ENCODE measurements at regions not wholly inside any gene's neighbourhood (a gene's known extent, or its start where the extent isn't known, plus 50 kb on each side); places are given as distances from the start of the nearest gene placed in this dataset.

DNA sequence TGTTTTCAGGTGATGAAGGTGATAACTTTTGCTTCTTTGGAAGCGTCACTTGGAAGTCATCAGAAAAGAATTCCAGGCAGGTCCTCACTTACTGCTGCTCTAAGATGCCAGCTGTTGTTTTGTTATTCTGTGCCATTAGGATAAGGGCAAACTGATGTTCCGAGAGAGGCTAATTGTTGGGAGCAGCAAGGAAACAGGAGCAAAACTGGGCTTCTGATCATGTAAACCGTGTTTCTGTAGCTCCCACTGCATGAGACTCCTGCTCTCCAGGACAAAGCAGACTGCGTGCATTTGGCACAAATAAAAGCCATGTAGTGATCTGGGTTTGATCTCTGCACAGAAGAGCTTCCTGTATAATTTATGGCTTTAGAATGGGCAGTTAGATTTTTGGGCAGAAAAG lies 248.2 kb downstream of the MAN2A1 start:
- no peak overlapping the region for H3K4me2 ChIP-seq (ENCODE audit: insufficient read depth, insufficient read length, low read length)
- no peak overlapping the region for H2AFZ ChIP-seq (ENCODE audit: low read length)
- H4K20me1 ChIP-seq (ENCODE audit: control insufficient read depth, insufficient read depth, insufficient read length) = no peaks in the 10 kb centered on the region
- no peak overlapping the region for H2AK5ac ChIP-seq (ENCODE audit: insufficient read length, low read length)
- H3K14ac ChIP-seq (ENCODE audit: insufficient read depth, low read length) = no peak overlapping the region
- H2BK5ac ChIP-seq (ENCODE audit: insufficient read length, low read length) = no peak overlapping the region
- no peaks in the 10 kb centered on the region for H3K79me2 ChIP-seq (ENCODE audit: insufficient read depth, low read length)
- no CpG with 5 or more reads among the region's 4 CpGs for WGBS (ENCODE audit: extremely low coverage, insufficient read length, low lambda C conversion rate)
- no peak overlapping the region for H3K18ac ChIP-seq (ENCODE audit: insufficient read length, low read depth, low read length)
- TF ChIP-seq, protein P1, sequence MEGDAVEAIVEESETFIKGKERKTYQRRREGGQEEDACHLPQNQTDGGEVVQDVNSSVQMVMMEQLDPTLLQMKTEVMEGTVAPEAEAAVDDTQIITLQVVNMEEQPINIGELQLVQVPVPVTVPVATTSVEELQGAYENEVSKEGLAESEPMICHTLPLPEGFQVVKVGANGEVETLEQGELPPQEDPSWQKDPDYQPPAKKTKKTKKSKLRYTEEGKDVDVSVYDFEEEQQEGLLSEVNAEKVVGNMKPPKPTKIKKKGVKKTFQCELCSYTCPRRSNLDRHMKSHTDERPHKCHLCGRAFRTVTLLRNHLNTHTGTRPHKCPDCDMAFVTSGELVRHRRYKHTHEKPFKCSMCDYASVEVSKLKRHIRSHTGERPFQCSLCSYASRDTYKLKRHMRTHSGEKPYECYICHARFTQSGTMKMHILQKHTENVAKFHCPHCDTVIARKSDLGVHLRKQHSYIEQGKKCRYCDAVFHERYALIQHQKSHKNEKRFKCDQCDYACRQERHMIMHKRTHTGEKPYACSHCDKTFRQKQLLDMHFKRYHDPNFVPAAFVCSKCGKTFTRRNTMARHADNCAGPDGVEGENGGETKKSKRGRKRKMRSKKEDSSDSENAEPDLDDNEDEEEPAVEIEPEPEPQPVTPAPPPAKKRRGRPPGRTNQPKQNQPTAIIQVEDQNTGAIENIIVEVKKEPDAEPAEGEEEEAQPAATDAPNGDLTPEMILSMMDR (conservative IDR thresholded peaks at IDR 0.05) = no peak
- H3K27me3 Mint-ChIP-seq (ENCODE audit: low read depth) = no peaks in the 10 kb centered on the region
- no peak overlapping the region for H3K56ac ChIP-seq (ENCODE audit: insufficient read length, low read depth, low read length)
- H3K9ac ChIP-seq (ENCODE audit: extremely low read depth, insufficient read length, low read length) = no peak overlapping the region
- H2BK20ac ChIP-seq (ENCODE audit: low read depth, low read length, poor library complexity, severe bottlenecking) = no peak overlapping the region
- no peak overlapping the region for H4K5ac ChIP-seq (ENCODE audit: insufficient read length, low read depth, low read length)
- H3K23me2 ChIP-seq (ENCODE audit: insufficient read length, low read depth, low read length, poor library complexity, severe bottlenecking) = no peaks in the 10 kb centered on the region
- H3K4me3 Mint-ChIP-seq = no peak overlapping the region
- H4K91ac ChIP-seq (ENCODE audit: insufficient read length, low read depth, low read length) = no peak overlapping the region
- peaks cover 3 to 11% of the 10 kb centered on the region in 2 experiments; a peak in 2 of 5 replicates for H3K9me3 Mint-ChIP-seq
- no peak overlapping the region for H3K27ac ChIP-seq (ENCODE audit: insufficient read length, low read depth, low read length)
- H3K36me3 Mint-ChIP-seq (ENCODE audit: insufficient read depth in 1 of 3, low read depth in 3 of 3) = peaks cover 0 to 3% (median 0%) of the 10 kb centered on the region in 3 experiments; a peak in 1 of 7 replicates
- H3K27ac Mint-ChIP-seq = no peak overlapping the region; a peak in 1 of 7 replicates
- no peak overlapping the region for H3K23ac ChIP-seq (ENCODE audit: insufficient read length, low read depth, low read length)
- no peaks in the 10 kb centered on the region for H3K79me1 ChIP-seq (ENCODE audit: insufficient read depth, low read depth, low read length, poor library complexity, severe bottlenecking)
- H3K9me3 ChIP-seq (ENCODE audit: control insufficient read depth, low read depth, low read length) = no peaks in the 10 kb centered on the region
- H2BK15ac ChIP-seq (ENCODE audit: low read depth, low read length) = no peak overlapping the region
- no peak overlapping the region for H3T11ph ChIP-seq (ENCODE audit: low read length)
- H4K8ac ChIP-seq (replicated peaks; ENCODE audit: insufficient read length, low read depth, low read length) = no peak overlapping the region
- H3K4me1 Mint-ChIP-seq = peaks cover 6 to 9% of the 10 kb centered on the region in 2 experiments
- H2BK120ac ChIP-seq (ENCODE audit: low read depth, low read length, poor library complexity, severe bottlenecking) = no peak overlapping the region
- H2BK12ac ChIP-seq (ENCODE audit: insufficient read length, low read depth, low read length) = no peak overlapping the region
- H3K27me3 ChIP-seq (ENCODE audit: insufficient read depth, low read length) = no peaks in the 10 kb centered on the region
- H3K4me1 ChIP-seq (ENCODE audit: insufficient read depth, low read length) = no peaks in the 10 kb centered on the region
- no peak for DNase-seq
- H3K4ac ChIP-seq (ENCODE audit: low read depth, low read length) = no peak overlapping the region

Data from H9 (cell line).